NB4 (cell line): ENCODE measurements at regions not wholly inside any gene's neighbourhood (a gene's known extent, or its start where the extent isn't known, plus 50 kb on each side); places are given as distances from the start of the nearest gene placed in this dataset.

Experiments
- DNase-seq: peaks from one replicate; pipeline ENCODE4 v3.0.0; 2010; ENCODE audit warnings: low read depth
- H3K4me3 ChIP-seq: one replicate; pipeline ENCODE4 v1.5.1; 2011; ENCODE audit warnings: mild to moderate bottlenecking, low read depth, low read length, moderate library complexity
- MYC ChIP-seq: IDR thresholded peaks from 2 replicates; pipeline ENCODE4 v1.6.1; 2011; ENCODE audit warnings: low read depth, low read length
- POLR2A ChIP-seq: IDR thresholded peaks from 2 replicates; pipeline ENCODE4 v1.6.1; 2011; ENCODE audit warnings: mild to moderate bottlenecking; ENCODE audit not compliant: insufficient read length; ENCODE audit errors: extremely low read depth
- TF ChIP-seq, protein P1 (sequence below): IDR thresholded peaks from one replicate; pipeline ENCODE4 v1.5.1; 2012; ENCODE audit warnings: low read depth, low read length
- TF ChIP-seq, protein P2 (sequence below): IDR thresholded peaks from 2 replicates; pipeline ENCODE4 v1.6.1; 2011; ENCODE audit warnings: low read depth, low read length

DNA sequence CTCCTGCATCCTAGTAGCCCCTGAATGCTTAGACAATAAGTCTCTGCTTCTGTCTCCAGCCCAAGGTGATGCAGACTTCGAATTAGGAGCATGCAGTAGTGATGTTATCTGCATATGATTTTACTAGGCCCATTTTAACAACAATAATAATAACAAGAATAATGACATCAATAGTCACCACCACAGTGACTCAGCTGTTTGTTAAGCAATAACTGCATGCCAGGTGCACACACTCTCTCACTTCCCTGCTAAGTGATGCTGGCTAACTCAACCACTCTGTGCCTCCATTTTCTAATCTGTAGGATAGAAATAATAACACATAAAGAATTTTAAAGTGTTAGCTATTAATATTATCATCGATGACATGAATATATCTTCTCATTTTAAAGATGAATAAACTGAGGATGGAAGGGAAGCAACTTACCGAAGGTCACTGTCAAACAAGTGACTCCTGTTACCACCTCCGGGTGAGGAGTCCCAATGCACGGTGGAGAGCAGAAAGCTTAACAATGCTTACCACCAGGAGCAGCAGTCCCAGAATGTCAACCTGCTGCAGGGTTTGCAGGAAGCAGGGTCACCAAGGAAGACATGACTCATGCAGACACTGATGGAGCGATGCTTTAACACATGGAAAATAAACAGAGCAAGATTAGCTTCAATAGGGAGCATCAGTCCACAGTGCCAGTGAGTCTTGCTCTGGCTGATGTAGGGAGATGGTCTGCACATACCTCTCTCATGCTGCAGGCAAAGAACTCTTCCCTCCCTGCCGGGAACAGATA, 290.2 kb downstream of the SPATA17 start:
- DNase-seq: no peak
- no peak for TF ChIP-seq MYC
- no peak for TF ChIP-seq POLR2A
- TF ChIP-seq, protein P1, sequence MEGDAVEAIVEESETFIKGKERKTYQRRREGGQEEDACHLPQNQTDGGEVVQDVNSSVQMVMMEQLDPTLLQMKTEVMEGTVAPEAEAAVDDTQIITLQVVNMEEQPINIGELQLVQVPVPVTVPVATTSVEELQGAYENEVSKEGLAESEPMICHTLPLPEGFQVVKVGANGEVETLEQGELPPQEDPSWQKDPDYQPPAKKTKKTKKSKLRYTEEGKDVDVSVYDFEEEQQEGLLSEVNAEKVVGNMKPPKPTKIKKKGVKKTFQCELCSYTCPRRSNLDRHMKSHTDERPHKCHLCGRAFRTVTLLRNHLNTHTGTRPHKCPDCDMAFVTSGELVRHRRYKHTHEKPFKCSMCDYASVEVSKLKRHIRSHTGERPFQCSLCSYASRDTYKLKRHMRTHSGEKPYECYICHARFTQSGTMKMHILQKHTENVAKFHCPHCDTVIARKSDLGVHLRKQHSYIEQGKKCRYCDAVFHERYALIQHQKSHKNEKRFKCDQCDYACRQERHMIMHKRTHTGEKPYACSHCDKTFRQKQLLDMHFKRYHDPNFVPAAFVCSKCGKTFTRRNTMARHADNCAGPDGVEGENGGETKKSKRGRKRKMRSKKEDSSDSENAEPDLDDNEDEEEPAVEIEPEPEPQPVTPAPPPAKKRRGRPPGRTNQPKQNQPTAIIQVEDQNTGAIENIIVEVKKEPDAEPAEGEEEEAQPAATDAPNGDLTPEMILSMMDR: no peak
- TF ChIP-seq, protein P2, sequence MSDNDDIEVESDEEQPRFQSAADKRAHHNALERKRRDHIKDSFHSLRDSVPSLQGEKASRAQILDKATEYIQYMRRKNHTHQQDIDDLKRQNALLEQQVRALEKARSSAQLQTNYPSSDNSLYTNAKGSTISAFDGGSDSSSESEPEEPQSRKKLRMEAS: no peak
- no peak overlapping the region for H3K4me3 ChIP-seq

DNA sequence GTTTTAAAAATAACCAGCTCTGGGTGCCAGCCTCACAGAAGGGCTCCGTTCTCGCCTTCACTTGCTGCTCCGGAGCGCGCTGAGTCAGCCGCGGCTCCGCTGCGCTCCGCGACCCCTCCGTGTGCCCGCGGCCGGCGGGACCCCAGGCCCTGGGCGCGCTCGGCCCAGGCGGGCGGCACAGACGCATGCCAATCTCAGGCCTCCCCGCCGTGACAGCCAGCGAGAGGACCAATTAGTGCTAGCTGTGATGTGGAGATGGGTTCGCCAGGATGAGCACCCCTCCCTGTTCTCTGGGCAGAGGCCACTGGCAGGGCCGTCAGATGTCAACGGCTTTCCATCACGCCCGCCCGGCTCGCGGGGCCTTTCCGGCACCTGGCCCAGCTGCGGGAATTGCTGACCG, 293.8 kb downstream of the SPATA17 start:
- TF ChIP-seq MYC: no peak
- no peak for DNase-seq
- H3K4me3 ChIP-seq: no peak overlapping the region

DNA sequence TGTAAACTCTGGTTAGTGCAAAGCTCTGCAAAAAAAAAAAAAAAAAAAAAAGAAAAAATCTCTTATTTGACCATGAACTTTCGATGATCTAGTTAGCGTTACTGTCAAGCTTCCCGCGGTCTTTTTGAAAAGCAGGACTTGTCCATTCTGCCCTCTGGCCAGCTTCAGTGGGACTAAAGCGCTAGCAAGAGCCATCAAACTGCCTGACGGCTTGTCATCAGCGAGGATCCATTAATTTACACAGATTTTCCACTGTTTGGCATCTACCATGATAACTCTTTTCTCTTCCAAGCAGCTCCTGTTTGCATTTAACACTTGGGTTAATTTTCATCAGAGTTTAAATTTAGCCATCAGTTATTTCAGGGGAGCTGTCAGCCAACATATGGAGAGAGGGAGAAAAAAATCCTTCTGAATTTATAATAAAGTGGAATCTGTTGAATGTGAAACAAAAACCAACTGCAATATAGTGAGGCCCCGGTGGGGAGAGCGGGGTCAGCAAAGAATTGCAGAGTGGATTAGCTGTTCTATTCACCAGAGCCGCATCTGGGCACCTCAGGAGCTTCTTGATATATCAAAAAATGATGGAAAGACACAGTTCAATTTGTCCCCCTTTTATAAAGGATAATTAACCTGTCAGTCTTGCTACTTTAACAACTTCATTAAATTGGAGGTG, 298.2 kb downstream of the SPATA17 start:
- no peak for DNase-seq
- TF ChIP-seq, protein P2: no peak
- TF ChIP-seq POLR2A (no peak), MYC (no peak)
- TF ChIP-seq, protein P1: no peak
- no peak overlapping the region for H3K4me3 ChIP-seq

DNA sequence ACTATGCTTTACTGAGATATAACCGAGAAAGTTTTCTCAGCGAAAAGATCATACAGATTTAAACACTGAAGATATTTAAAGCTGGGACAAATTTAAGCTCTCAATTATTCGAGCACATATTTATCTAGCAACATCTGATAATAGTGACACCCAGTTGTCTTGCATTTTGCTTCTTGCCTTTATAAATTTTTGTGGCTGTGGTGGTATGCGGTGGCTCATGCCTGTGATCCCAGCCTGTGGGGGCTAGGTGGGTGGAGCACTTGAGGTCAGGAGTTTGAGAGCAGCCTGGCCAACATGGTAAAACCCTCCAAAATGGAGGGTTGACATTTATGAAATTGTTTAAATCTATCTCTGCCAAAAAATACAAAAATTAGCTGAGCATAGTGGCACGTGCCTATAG, 312.2 kb downstream of the SPATA17 start:
- no peak overlapping the region for H3K4me3 ChIP-seq
- DNase-seq: no peak
- no peak for TF ChIP-seq MYC
- TF ChIP-seq, protein P2: no peak
- TF ChIP-seq, protein P1: no peak
- TF ChIP-seq POLR2A: no peak

GRCh38 chr1:217944550-217944949, 313.4 kb downstream of the SPATA17 start:
- TF ChIP-seq, protein P1: no peak
- TF ChIP-seq, protein P2: no peak
- no peak for TF ChIP-seq POLR2A
- no peak for TF ChIP-seq MYC
- no peak overlapping the region for H3K4me3 ChIP-seq
- DNase-seq: no peak

GRCh38 chr1:217946511-217946910, 315.4 kb downstream of the SPATA17 start:
- no peak for DNase-seq
- no peak overlapping the region for H3K4me3 ChIP-seq
- TF ChIP-seq, protein P2: no peak
- TF ChIP-seq, protein P1: no peak
- TF ChIP-seq MYC (no peak), POLR2A (no peak)
